NCI-H2227 treated with DMSO at 0.1 percent for 48 hours (cell line): ENCODE measurements at regions not wholly inside any gene's neighbourhood (a gene's known extent, or its start where the extent isn't known, plus 50 kb on each side); places are given as distances from the start of the nearest gene placed in this dataset.
A peak's percentile ranks its signal among the peaks of the same experiment; 100 is the strongest.
"Not testable (repeated sequence)": the region's sequence is repeated elsewhere in the genome, so short reads cannot be mapped to it uniquely, and the experiment has no call there.

ENCODE experiments used
- DNase-seq: peaks from one replicate; lab custom pipeline; 2025; lab: John Stamatoyannopoulos, UW

GRCh38 chr15:31597466-31597865 is 270.8 kb downstream of the KLF13 start:
- DNase-seq: no peak

- DNase-seq: peak; percentile 5
Measured at GRCh38 chr15:31598620-31599019, 272.0 kb downstream of the KLF13 start.

- DNase-seq: no peak
Measured at GRCh38 chr15:31605467-31605931, 278.9 kb downstream of the KLF13 start.

- no peak for DNase-seq
Measured at GRCh38 chr15:31606194-31606669, 279.6 kb downstream of the KLF13 start.

- no peak for DNase-seq
Measured at GRCh38 chr15:31606931-31607497, 280.4 kb downstream of the KLF13 start.

GRCh38 chr15:31607656-31608055 is 281.0 kb downstream of the KLF13 start:
- no peak for DNase-seq

- DNase-seq: no peak
Measured at GRCh38 chr15:31609258-31609681, 282.6 kb downstream of the KLF13 start.

GRCh38 chr15:31609906-31610305 is 283.3 kb downstream of the KLF13 start:
- no peak for DNase-seq

- no peak for DNase-seq
Measured at GRCh38 chr15:31615643-31616415, 289.2 kb downstream of the KLF13 start.

GRCh38 chr15:31623297-31623696 is 296.7 kb downstream of the KLF13 start:
- not testable (repeated sequence) for DNase-seq

- DNase-seq: not testable (repeated sequence)
Measured at GRCh38 chr15:31624115-31624514, 297.5 kb downstream of the KLF13 start.

- DNase-seq: not testable (repeated sequence)
Measured at GRCh38 chr15:31635715-31636114, 309.1 kb downstream of the KLF13 start.

GRCh38 chr15:31636911-31637310 is 310.3 kb downstream of the KLF13 start:
- not testable (repeated sequence) for DNase-seq

- DNase-seq: not testable (repeated sequence)
Measured at GRCh38 chr15:31643955-31644354, 317.3 kb downstream of the KLF13 start.

GRCh38 chr15:31644761-31645160 is 318.1 kb downstream of the KLF13 start:
- not testable (repeated sequence) for DNase-seq

GRCh38 chr15:31647337-31647826 is 320.7 kb downstream of the KLF13 start:
- not testable (repeated sequence) for DNase-seq

GRCh38 chr15:31649634-31650033 is 323.0 kb downstream of the KLF13 start:
- DNase-seq: not testable (repeated sequence)

- not testable (repeated sequence) for DNase-seq
Measured at GRCh38 chr15:31650055-31650701, 323.5 kb downstream of the KLF13 start.

- DNase-seq: not testable (repeated sequence)
Measured at GRCh38 chr15:31656915-31657314, 330.3 kb downstream of the KLF13 start.

GRCh38 chr15:31660816-31661215 is 334.2 kb downstream of the KLF13 start:
- DNase-seq: no peak

- not testable (repeated sequence) for DNase-seq
Measured at GRCh38 chr15:31665732-31666131, 339.1 kb downstream of the KLF13 start.

- DNase-seq: not testable (repeated sequence)
Measured at GRCh38 chr15:31669158-31669908, 342.7 kb downstream of the KLF13 start.
